Liver (tissue), 8 donors: ENCODE measurements at regions not wholly inside any gene's neighbourhood (a gene's known extent, or its start where the extent isn't known, plus 50 kb on each side); places are given as distances from the start of the nearest gene placed in this dataset.

Experiments used
- DNase-seq: peaks from one replicate; pipeline ENCODE4 v3.0.0-alpha.2; 2017; ENCODE audit warnings: low spot score
- H3K27ac ChIP-seq, 2 donors: one replicate each; pipeline ENCODE4 v1.7.0; 2013; ENCODE audit warnings: inconsistent platforms in 2 of 2, low read length in 2 of 2, control low read depth in 1 of 2, low read depth in 1 of 2, mild to moderate bottlenecking in 1 of 2
- H3K27me3 ChIP-seq, 4 donors: one replicate each; pipeline versions ENCODE4 v1.6.1 to v1.7.0; 2013; ENCODE audit warnings: low read length in 3 of 4, inconsistent platforms in 1 of 4, mild to moderate bottlenecking in 1 of 4, moderate library complexity in 1 of 4; ENCODE audit not compliant: control insufficient read depth in 4 of 4, insufficient read depth in 4 of 4
- H3K36me3 ChIP-seq, 4 donors: one replicate each; pipeline versions ENCODE4 v1.6.1 to v1.7.0; 2013; ENCODE audit warnings: low read length in 3 of 4, mild to moderate bottlenecking in 3 of 4, low read depth in 1 of 4, moderate library complexity in 1 of 4; ENCODE audit not compliant: control insufficient read depth in 4 of 4, insufficient read depth in 3 of 4
- H3K4me1 ChIP-seq, 4 donors: one replicate each; pipeline versions ENCODE4 v1.6.1 to v1.7.0; 2013; ENCODE audit warnings: low read length in 3 of 4, mild to moderate bottlenecking in 3 of 4, moderate library complexity in 1 of 4; ENCODE audit not compliant: control insufficient read depth in 4 of 4, insufficient read depth in 4 of 4
- H3K4me3 ChIP-seq, 3 donors: one replicate each; pipeline versions ENCODE4 v1.6.1 to v1.7.0; 2013; ENCODE audit warnings: low read length in 3 of 3, control low read depth in 1 of 3, low read depth in 1 of 3, mild to moderate bottlenecking in 1 of 3
- H3K9ac ChIP-seq, 2 donors: one replicate each; pipeline ENCODE4 v1.7.0; 2013; ENCODE audit warnings: low read length in 2 of 2, mild to moderate bottlenecking in 2 of 2, moderate library complexity in 2 of 2, control low read depth in 1 of 2, low read depth in 1 of 2
- H3K9me3 ChIP-seq, 4 donors: one replicate each; pipeline versions ENCODE4 v1.6.1 to v1.7.0; 2013; ENCODE audit warnings: low read length in 3 of 4; ENCODE audit not compliant: control insufficient read depth in 4 of 4
- CTCF ChIP-seq: fragments of 150-350 bp; IDR thresholded peaks from 2 replicates; pipeline ENCODE4 v1.5.1; 2017; ENCODE audit warnings: improper control_type of control experiment, low read depth, low read length; ENCODE audit not compliant: missing input control
- EGR1 ChIP-seq, 2 donors: IDR thresholded peaks; 2 replicates each; pipeline ENCODE4 v1.6.1; 2016 to 2018; ENCODE audit warnings: antibody characterized with exemption in 2 of 2, low read depth in 2 of 2
- FOXA1 ChIP-seq: IDR thresholded peaks from 2 replicates; pipeline ENCODE4 v1.6.1; 2016; ENCODE audit warnings: antibody characterized with exemption
- FOXA2 ChIP-seq: IDR thresholded peaks from 2 replicates; pipeline ENCODE4 v1.6.1; 2016; ENCODE audit warnings: antibody characterized with exemption
- GABPA ChIP-seq, 2 donors: IDR thresholded peaks in 1 of 2; conservative IDR thresholded peaks in 1 of 2; 2 replicates each; pipeline ENCODE4 v1.6.1; 2016; ENCODE audit warnings: antibody characterized with exemption in 2 of 2, mild to moderate bottlenecking in 1 of 2, moderate library complexity in 1 of 2
- HNF4A ChIP-seq, 2 donors: conservative IDR thresholded peaks; 2 replicates each; pipeline ENCODE4 v1.6.1; 2016; ENCODE audit warnings: antibody characterized with exemption in 2 of 2, mild to moderate bottlenecking in 2 of 2
- HNF4G ChIP-seq: IDR thresholded peaks from 2 replicates; pipeline ENCODE4 v1.6.1; 2016; ENCODE audit warnings: antibody characterized with exemption
- JUND ChIP-seq, 2 donors: IDR thresholded peaks; 2 replicates each; pipeline ENCODE4 v1.6.1; 2016; ENCODE audit warnings: antibody characterized with exemption in 2 of 2
- MAX ChIP-seq: IDR thresholded peaks from 2 replicates; pipeline ENCODE4 v1.6.1; 2016; ENCODE audit warnings: antibody characterized with exemption
- NR2F2 ChIP-seq: IDR thresholded peaks from 2 replicates; pipeline ENCODE4 v1.6.1; 2016; ENCODE audit warnings: antibody characterized with exemption
- RAD21 ChIP-seq, 2 donors: IDR thresholded peaks; 2 replicates each; pipeline ENCODE4 v1.6.1; 2016; ENCODE audit warnings: antibody characterized with exemption in 2 of 2, mild to moderate bottlenecking in 2 of 2
- RXRA ChIP-seq, 2 donors: IDR thresholded peaks; 2 replicates each; pipeline ENCODE4 v1.6.1; 2017 to 2018; ENCODE audit warnings: antibody characterized with exemption in 2 of 2, mild to moderate bottlenecking in 1 of 2
- SP1 ChIP-seq: IDR thresholded peaks from 2 replicates; pipeline ENCODE4 v1.6.1; 2018; ENCODE audit warnings: antibody characterized with exemption, mild to moderate bottlenecking
- YY1 ChIP-seq: IDR thresholded peaks from 2 replicates; pipeline ENCODE4 v1.6.1; 2016; ENCODE audit warnings: antibody characterized with exemption, mild to moderate bottlenecking
- WGBS: extraction: QIAGEN DNeasy Blood & Tissue Kit; methylation state at CpG from one replicate; pipeline ENCODE4 v1.1.7; 2013; 5-methylcytosine and 5-hydroxymethylcytosine counted together
- TF ChIP-seq, protein P1 (sequence below): IDR thresholded peaks from 2 replicates; pipeline ENCODE4 v1.6.1; 2016; ENCODE audit warnings: antibody characterized with exemption, mild to moderate bottlenecking
- TF ChIP-seq, protein P2 (sequence below): IDR thresholded peaks from 2 replicates; pipeline ENCODE4 v1.6.1; 2016; ENCODE audit warnings: antibody characterized with exemption
- TF ChIP-seq, protein P3 (sequence below): IDR thresholded peaks from 2 replicates; pipeline ENCODE4 v1.6.1; 2016; ENCODE audit warnings: antibody characterized with exemption
- donor health status: healthy.
- donor health status: healthy.
- donor health status: healthy.
- donor health status: healthy.
- donor health status: healthy.

DNA sequence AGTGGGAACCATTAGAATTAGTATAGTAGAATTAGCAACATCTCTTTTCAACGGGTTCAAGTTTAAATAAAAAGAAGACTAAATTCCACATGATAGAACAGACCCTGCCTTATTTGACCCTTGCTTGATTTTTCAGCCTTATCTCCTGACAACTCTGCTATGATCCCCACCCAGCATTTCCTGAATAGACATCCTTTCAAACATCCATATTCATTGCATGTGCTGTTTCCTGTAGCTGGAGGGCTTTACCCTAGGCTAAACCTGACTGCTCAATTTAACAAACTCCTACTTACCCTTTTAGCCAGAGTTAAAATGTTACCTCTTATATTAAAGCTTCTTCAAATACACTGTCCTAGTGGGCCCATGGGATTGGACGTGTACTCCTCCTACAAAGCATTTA lies 594.8 kb upstream of the ARID1B start:
- Histone ChIP-seq H3K9me3 (peaks cover 0 to 1% (median 0%) of the 10 kb centered on the region in 4 donors), H3K4me3 (no peak overlapping the region), H3K36me3 (no peaks in the 10 kb centered on the region), H3K4me1 (no peaks in the 10 kb centered on the region), H3K27me3 (no peaks in the 10 kb centered on the region), H3K9ac (no peak overlapping the region), H3K27ac (no peak overlapping the region)
- 37% methylated on average over 2 of the region's 2 CpGs for WGBS
- DNase-seq = no peak
- no peak for TF ChIP-seq HNF4G
- TF ChIP-seq SP1 = no peak
- TF ChIP-seq FOXA2 = no peak
- TF ChIP-seq FOXA1 = no peak
- TF ChIP-seq HNF4A (conservative IDR thresholded peaks at IDR 0.05) = no peak
- no peak for TF ChIP-seq YY1
- TF ChIP-seq, protein P1, sequence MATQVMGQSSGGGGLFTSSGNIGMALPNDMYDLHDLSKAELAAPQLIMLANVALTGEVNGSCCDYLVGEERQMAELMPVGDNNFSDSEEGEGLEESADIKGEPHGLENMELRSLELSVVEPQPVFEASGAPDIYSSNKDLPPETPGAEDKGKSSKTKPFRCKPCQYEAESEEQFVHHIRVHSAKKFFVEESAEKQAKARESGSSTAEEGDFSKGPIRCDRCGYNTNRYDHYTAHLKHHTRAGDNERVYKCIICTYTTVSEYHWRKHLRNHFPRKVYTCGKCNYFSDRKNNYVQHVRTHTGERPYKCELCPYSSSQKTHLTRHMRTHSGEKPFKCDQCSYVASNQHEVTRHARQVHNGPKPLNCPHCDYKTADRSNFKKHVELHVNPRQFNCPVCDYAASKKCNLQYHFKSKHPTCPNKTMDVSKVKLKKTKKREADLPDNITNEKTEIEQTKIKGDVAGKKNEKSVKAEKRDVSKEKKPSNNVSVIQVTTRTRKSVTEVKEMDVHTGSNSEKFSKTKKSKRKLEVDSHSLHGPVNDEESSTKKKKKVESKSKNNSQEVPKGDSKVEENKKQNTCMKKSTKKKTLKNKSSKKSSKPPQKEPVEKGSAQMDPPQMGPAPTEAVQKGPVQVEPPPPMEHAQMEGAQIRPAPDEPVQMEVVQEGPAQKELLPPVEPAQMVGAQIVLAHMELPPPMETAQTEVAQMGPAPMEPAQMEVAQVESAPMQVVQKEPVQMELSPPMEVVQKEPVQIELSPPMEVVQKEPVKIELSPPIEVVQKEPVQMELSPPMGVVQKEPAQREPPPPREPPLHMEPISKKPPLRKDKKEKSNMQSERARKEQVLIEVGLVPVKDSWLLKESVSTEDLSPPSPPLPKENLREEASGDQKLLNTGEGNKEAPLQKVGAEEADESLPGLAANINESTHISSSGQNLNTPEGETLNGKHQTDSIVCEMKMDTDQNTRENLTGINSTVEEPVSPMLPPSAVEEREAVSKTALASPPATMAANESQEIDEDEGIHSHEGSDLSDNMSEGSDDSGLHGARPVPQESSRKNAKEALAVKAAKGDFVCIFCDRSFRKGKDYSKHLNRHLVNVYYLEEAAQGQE = no peak
- no peak for TF ChIP-seq RXRA (IDR thresholded peaks at IDR 0.05)
- TF ChIP-seq NR2F2 = no peak
- TF ChIP-seq, protein P2, sequence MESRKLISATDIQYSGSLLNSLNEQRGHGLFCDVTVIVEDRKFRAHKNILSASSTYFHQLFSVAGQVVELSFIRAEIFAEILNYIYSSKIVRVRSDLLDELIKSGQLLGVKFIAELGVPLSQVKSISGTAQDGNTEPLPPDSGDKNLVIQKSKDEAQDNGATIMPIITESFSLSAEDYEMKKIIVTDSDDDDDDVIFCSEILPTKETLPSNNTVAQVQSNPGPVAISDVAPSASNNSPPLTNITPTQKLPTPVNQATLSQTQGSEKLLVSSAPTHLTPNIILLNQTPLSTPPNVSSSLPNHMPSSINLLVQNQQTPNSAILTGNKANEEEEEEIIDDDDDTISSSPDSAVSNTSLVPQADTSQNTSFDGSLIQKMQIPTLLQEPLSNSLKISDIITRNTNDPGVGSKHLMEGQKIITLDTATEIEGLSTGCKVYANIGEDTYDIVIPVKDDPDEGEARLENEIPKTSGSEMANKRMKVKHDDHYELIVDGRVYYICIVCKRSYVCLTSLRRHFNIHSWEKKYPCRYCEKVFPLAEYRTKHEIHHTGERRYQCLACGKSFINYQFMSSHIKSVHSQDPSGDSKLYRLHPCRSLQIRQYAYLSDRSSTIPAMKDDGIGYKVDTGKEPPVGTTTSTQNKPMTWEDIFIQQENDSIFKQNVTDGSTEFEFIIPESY = no peak
- TF ChIP-seq, protein P3, sequence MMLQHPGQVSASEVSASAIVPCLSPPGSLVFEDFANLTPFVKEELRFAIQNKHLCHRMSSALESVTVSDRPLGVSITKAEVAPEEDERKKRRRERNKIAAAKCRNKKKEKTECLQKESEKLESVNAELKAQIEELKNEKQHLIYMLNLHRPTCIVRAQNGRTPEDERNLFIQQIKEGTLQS = no peak
- TF ChIP-seq MAX = no peak
- no peak for TF ChIP-seq RAD21 (IDR thresholded peaks at IDR 0.05)
- TF ChIP-seq GABPA (IDR thresholded peaks at IDR 0.05 in 1 of 2, conservative IDR thresholded peaks at IDR 0.05 in 1 of 2) = no peak
- TF ChIP-seq JUND (IDR thresholded peaks at IDR 0.05) = no peak
- TF ChIP-seq EGR1 (IDR thresholded peaks at IDR 0.05; ENCODE audit: low read depth in 2 of 2) = no peak

GRCh38 chr6:156181506-156181905 lies 595.7 kb upstream of the ARID1B start:
- H3K36me3 ChIP-seq = no peaks in the 10 kb centered on the region
- no peaks in the 10 kb centered on the region for H3K4me1 ChIP-seq
- no peak for DNase-seq
- H3K27me3 ChIP-seq = no peaks in the 10 kb centered on the region
- H3K9me3 ChIP-seq = peaks cover 0 to 1% (median 0%) of the 10 kb centered on the region in 4 donors
- no peak overlapping the region for H3K4me3 ChIP-seq
- TF ChIP-seq HNF4A (conservative IDR thresholded peaks at IDR 0.05) (no peak), NR2F2 (no peak), SP1 (no peak), GABPA (IDR thresholded peaks at IDR 0.05 in 1 of 2, conservative IDR thresholded peaks at IDR 0.05 in 1 of 2) (no peak), FOXA2 (no peak), RXRA (IDR thresholded peaks at IDR 0.05) (no peak), JUND (IDR thresholded peaks at IDR 0.05) (no peak), HNF4G (no peak), FOXA1 (no peak), CTCF (no peak)
- TF ChIP-seq, protein P1 = no peak
- TF ChIP-seq, protein P2 = no peak
- no peak overlapping the region for H3K9ac ChIP-seq
- H3K27ac ChIP-seq = no peak overlapping the region
- 71% methylated on average over 6 of the region's 6 CpGs for WGBS
